PC-9 (cell line): ENCODE measurements at regions not wholly inside any gene's neighbourhood (a gene's known extent, or its start where the extent isn't known, plus 50 kb on each side); places are given as distances from the start of the nearest gene placed in this dataset.

ENCODE experiments used
- CTCF ChIP-seq: fragments of 200-600 bp; sonication (generic); conservative IDR thresholded peaks from 2 replicates; pipeline ENCODE4 v1.6.1; 2017; ENCODE audit warnings: mixed run types, antibody characterized with exemption, mild to moderate bottlenecking, moderate library complexity
- EZH2 ChIP-seq: fragments of 200-600 bp; sonication (generic); IDR thresholded peaks from 2 replicates; pipeline ENCODE4 v1.8.0; 2017; ENCODE audit warnings: antibody characterized with exemption, low read depth

- TF ChIP-seq CTCF, result no peak
- TF ChIP-seq EZH2, result no peak
Measured at GRCh38 chr5:7331131-7331530, 64.8 kb upstream of the ADCY2 start.
